SU-DHL-6 (cell line): ENCODE measurements at regions not wholly inside any gene's neighbourhood (a gene's known extent, or its start where the extent isn't known, plus 50 kb on each side); places are given as distances from the start of the nearest gene placed in this dataset.
"Not testable (repeated sequence)": the region's sequence is repeated elsewhere in the genome, so short reads cannot be mapped to it uniquely, and the experiment has no call there.

Experiments
- H2AFZ ChIP-seq: fragments of 200-600 bp; sonication (generic); 2 replicates; pipeline ENCODE4 v1.6.1; 2014; ENCODE audit warnings: low read depth, mild to moderate bottlenecking, moderate library complexity, mixed read lengths, antibody characterized with exemption, low read length; ENCODE audit not compliant: severe bottlenecking
- H3F3A ChIP-seq: fragments of 200-600 bp; shearing (Covaris generic); 2 replicates; pipeline ENCODE4 v1.6.0; 2016; ENCODE audit warnings: antibody characterized with exemption, mild to moderate bottlenecking; ENCODE audit not compliant: insufficient read depth
- H3K27ac ChIP-seq: fragments of 200-600 bp; sonication (generic); 2 replicates; pipeline ENCODE4 v1.5.1; 2016; ENCODE audit warnings: low read depth, mild to moderate bottlenecking, low read length, moderate library complexity, mixed read lengths
- H3K27me3 ChIP-seq: fragments of 200-600 bp; sonication (generic), shearing (Covaris generic); 2 replicates; pipeline ENCODE4 v1.6.0; 2014; ENCODE audit warnings: mild to moderate bottlenecking, low read length
- H3K36me3 ChIP-seq: fragments of 200-600 bp; sonication (generic); 2 replicates; pipeline ENCODE4 v1.6.1; 2014; ENCODE audit warnings: mild to moderate bottlenecking, low read length, mixed read lengths
- H3K4me2 ChIP-seq: fragments of 300-600, 200-600 bp; shearing (Covaris generic), sonication (generic); 2 replicates; pipeline ENCODE4 v1.6.0; 2014; ENCODE audit warnings: low read length, low read depth, mild to moderate bottlenecking; ENCODE audit not compliant: poor library complexity, severe bottlenecking
- H3K4me3 ChIP-seq: fragments of 200-600 bp; sonication (generic); 2 replicates; pipeline ENCODE4 v1.5.1; 2014; ENCODE audit warnings: antibody characterized with exemption, low read length, mild to moderate bottlenecking, mixed read lengths; ENCODE audit not compliant: insufficient read depth, poor library complexity, severe bottlenecking
- H3K79me2 ChIP-seq: fragments of 200-600 bp; sonication (generic); 2 replicates; pipeline ENCODE4 v1.6.1; 2014; ENCODE audit warnings: mild to moderate bottlenecking, low read length, moderate library complexity; ENCODE audit not compliant: insufficient read depth
- H3K9ac ChIP-seq: fragments of 200-600 bp; sonication (generic); 2 replicates; pipeline ENCODE4 v1.7.0; 2014; ENCODE audit warnings: mild to moderate bottlenecking, low read length
- H3K9me2 ChIP-seq: fragments of 200-600 bp; sonication (generic); replicated peaks from 2 replicates; pipeline ENCODE4 v1.6.1; 2014; ENCODE audit warnings: low read length; ENCODE audit not compliant: insufficient read depth
- H3K9me3 ChIP-seq: fragments of 200-600 bp; sonication (generic); 2 replicates; pipeline ENCODE4 v1.6.1; 2014; ENCODE audit warnings: low read length, mixed read lengths; ENCODE audit not compliant: insufficient read depth
- H4K20me1 ChIP-seq: fragments of 200-600 bp; sonication (generic); 2 replicates; pipeline ENCODE4 v1.6.1; 2014; ENCODE audit warnings: low read depth, mild to moderate bottlenecking, antibody characterized with exemption, low read length, moderate library complexity, mixed read lengths
- CTCF ChIP-seq: fragments of 200-600 bp; sonication (generic); IDR thresholded peaks from one replicate; pipeline ENCODE4 v1.5.1; 2017; ENCODE audit warnings: antibody characterized with exemption, mild to moderate bottlenecking, low read length, moderate library complexity; ENCODE audit not compliant: insufficient read depth, poor library complexity, severe bottlenecking
- EZH2phosphoT487 ChIP-seq: fragments of 200-600 bp; sonication (generic), shearing (Covaris generic); conservative IDR thresholded peaks from 2 replicates; pipeline ENCODE4 v1.6.1; 2018; ENCODE audit warnings: mild to moderate bottlenecking, antibody characterized with exemption, low read length, moderate library complexity, mixed read lengths

- Histone ChIP-seq H3K4me3 (no peak overlapping the region), H3K4me2 (no peak overlapping the region), H3K9me3 (0 out of 2 replicates have a peak, but pooled peaks cover 5% of the 10 kb centered on the region), H3K9ac (no peak overlapping the region), H3K9me2 (no peaks in the 10 kb centered on the region), H3K79me2 (no peaks in the 10 kb centered on the region), H3K27ac (no peak overlapping the region), H3F3A (no peaks in the 10 kb centered on the region), H3K27me3 (no peaks in the 10 kb centered on the region), H3K36me3 (no peaks in the 10 kb centered on the region), H2AFZ (no peak overlapping the region), H4K20me1 (no peaks in the 10 kb centered on the region)
- TF ChIP-seq EZH2phosphoT487 (no peak), CTCF (no peak)
Observed at GRCh38 chr16:26395700-26396099, 671.0 kb upstream of the C16orf82 start.

- no peak for TF ChIP-seq EZH2phosphoT487
- TF ChIP-seq CTCF = no peak
- H3K9me2 ChIP-seq = no peaks in the 10 kb centered on the region
- no peaks in the 10 kb centered on the region for H3F3A ChIP-seq
- no peak overlapping the region for H3K4me2 ChIP-seq
- no peaks in the 10 kb centered on the region for H3K79me2 ChIP-seq
- 0 out of 2 replicates have a peak, but pooled peaks cover 4% of the 10 kb centered on the region for H3K9me3 ChIP-seq
- H3K36me3 ChIP-seq = no peaks in the 10 kb centered on the region
- H2AFZ ChIP-seq = no peak overlapping the region
- no peak overlapping the region for H3K4me3 ChIP-seq
- no peak overlapping the region for H3K9ac ChIP-seq
- H4K20me1 ChIP-seq = no peaks in the 10 kb centered on the region
- H3K27ac ChIP-seq = no peak overlapping the region
- H3K27me3 ChIP-seq = no peaks in the 10 kb centered on the region
Observed at GRCh38 chr16:26396511-26397235, 670.1 kb upstream of the C16orf82 start.

GRCh38 chr16:26413780-26414179 lies 652.9 kb upstream of the C16orf82 start:
- Histone ChIP-seq H2AFZ (no peak overlapping the region), H3K4me2 (no peak overlapping the region), H3K9ac (no peak overlapping the region), H3K36me3 (no peaks in the 10 kb centered on the region), H3F3A (no peaks in the 10 kb centered on the region), H3K9me2 (no peaks in the 10 kb centered on the region; the same call in 1 of the 2 replicates), H3K27me3 (no peaks in the 10 kb centered on the region), H3K4me3 (no peak overlapping the region), H3K9me3 (no peaks in the 10 kb centered on the region), H4K20me1 (no peaks in the 10 kb centered on the region), H3K79me2 (no peaks in the 10 kb centered on the region), H3K27ac (no peak overlapping the region)
- TF ChIP-seq CTCF = no peak
- no peak for TF ChIP-seq EZH2phosphoT487

- not testable (repeated sequence) for H3K9ac ChIP-seq, H3K27ac ChIP-seq, H4K20me1 ChIP-seq, H3K36me3 ChIP-seq, H3K9me2 ChIP-seq, H3K27me3 ChIP-seq, H2AFZ ChIP-seq, H3K4me2 ChIP-seq, H3K4me3 ChIP-seq, H3K79me2 ChIP-seq, H3K9me3 ChIP-seq, H3F3A ChIP-seq
Observed at GRCh38 chr16:26419458-26419857, 647.3 kb upstream of the C16orf82 start.
